ENCODE measurements at regions not wholly inside any gene's neighbourhood (a gene's known extent, or its start where the extent isn't known, plus 50 kb on each side); places are given as distances from the start of the nearest gene placed in this dataset.

DNA sequence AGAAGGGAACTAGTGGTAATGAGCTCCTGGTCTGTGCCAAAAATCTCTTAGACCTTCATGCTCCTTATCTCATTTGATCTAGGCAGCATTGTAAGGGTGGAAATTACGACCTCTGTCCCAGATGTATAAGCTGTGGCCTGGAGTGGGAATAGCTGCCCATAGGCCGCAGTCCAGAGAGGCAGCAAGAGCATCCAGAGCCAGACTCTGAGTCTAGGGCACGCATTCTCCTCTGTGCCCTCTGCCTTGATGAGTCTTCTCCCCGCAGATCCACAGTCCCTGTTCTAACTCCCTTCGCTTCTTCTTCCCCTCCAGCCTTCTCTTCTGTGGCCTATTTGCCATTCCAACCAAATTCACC, 304.6 kb downstream of the MYCN start:
- TF ChIP-seq, protein P1, sequence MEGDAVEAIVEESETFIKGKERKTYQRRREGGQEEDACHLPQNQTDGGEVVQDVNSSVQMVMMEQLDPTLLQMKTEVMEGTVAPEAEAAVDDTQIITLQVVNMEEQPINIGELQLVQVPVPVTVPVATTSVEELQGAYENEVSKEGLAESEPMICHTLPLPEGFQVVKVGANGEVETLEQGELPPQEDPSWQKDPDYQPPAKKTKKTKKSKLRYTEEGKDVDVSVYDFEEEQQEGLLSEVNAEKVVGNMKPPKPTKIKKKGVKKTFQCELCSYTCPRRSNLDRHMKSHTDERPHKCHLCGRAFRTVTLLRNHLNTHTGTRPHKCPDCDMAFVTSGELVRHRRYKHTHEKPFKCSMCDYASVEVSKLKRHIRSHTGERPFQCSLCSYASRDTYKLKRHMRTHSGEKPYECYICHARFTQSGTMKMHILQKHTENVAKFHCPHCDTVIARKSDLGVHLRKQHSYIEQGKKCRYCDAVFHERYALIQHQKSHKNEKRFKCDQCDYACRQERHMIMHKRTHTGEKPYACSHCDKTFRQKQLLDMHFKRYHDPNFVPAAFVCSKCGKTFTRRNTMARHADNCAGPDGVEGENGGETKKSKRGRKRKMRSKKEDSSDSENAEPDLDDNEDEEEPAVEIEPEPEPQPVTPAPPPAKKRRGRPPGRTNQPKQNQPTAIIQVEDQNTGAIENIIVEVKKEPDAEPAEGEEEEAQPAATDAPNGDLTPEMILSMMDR (IDR thresholded peaks at IDR 0.05; ENCODE audit: borderline replicate concordance, insufficient read depth, low read depth, low read length) = no peak
- no peak overlapping the region for H3K4me3 ChIP-seq (ENCODE audit: low read depth, low read length)

DNA sequence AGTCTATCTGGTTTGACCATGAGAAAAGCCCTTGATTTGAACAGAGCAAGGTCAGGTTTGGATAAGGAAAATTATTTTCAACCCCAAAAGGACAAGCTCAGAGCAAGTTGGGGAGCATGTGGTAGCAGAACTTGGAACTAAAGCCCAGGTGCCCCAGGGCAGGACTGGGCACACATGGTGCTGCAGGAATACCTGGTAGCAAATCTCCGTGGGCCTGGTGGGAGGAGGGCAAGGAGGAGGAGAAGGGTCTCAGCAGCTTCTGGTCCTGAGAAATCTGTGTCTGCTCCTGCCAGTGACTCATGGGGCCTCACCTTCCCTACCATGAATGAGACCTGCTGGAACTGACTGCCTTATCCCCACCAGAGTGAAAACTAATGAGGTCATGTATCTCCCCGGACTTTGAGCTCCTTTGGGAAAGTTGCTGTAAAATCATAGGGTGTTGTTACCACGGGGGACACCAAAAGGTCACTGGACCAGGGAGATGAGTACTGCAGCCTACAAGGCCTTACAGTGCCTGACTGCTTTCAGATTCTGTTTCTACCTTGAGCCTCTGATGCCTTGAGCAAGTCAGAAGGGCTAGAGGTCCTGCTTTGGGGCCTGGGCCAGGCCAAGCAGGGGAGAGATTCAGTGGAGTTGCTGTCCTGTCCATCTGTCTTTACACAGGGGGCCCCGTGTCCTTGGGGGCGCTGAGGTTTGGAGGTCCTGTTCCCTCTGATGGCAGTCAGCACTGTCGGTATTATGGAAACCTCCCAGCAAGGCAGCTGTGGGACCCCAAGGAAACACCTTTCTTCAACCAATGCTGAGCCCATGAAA, 304.0 kb downstream of the MYCN start:
- TF ChIP-seq, protein P1 (IDR thresholded peaks at IDR 0.05; ENCODE audit: borderline replicate concordance, insufficient read depth, low read depth, low read length) = no peak
- no peak overlapping the region for H3K4me3 ChIP-seq (ENCODE audit: low read depth, low read length)

DNA sequence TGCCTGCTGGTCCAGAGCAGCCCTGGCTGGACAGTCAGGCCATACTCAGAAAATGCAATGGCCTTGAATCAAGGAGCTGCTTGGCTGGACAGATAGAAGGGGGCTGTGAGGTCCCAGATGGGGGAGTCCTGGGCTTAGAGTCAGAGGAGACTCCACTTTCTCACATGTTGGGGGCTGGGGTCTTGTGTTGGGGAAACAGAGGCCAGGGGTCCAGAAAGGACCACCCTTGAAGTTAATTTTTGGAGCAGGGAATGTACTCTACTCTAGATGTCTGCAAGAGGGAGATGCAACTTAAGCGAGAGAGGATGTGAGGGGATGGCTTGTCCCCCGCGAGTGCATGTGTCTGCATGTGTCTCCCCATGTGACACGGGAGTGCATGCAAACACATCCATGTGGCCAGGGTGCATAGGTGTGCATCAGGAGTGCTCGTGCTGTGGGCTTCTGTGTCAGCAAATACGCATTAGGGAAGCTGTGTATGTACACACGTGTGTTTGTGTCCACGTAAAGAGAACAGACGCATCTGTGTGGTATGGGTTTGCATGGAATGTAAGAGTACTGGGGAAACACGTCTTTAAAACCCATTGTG, 303.2 kb downstream of the MYCN start:
- no peak overlapping the region for H3K4me3 ChIP-seq (ENCODE audit: low read depth, low read length)
- TF ChIP-seq, protein P1 (IDR thresholded peaks at IDR 0.05; ENCODE audit: borderline replicate concordance, insufficient read depth, low read depth, low read length) = no peak

DNA sequence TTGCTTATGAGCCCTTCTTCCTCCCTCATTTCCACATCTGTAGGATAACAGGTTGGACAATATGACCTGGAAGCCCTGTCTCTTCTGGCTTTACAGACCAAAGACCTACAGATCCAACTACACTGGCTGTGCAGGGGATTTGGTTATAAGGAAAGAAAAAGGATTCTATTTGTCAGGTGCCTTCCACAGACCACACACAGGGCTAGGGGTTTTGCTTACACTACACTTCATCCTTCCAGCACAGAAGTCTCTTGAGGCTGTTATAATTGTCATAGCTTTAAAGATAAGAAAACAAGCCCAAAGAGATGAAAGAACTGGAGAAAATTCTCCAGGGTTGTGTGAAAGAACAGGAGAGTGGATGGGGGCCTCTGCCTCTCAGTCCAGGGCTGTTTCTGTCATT, 302.6 kb downstream of the MYCN start:
- TF ChIP-seq, protein P1 (IDR thresholded peaks at IDR 0.05; ENCODE audit: borderline replicate concordance, insufficient read depth, low read depth, low read length) = no peak
- no peak overlapping the region for H3K4me3 ChIP-seq (ENCODE audit: low read depth, low read length)

DNA sequence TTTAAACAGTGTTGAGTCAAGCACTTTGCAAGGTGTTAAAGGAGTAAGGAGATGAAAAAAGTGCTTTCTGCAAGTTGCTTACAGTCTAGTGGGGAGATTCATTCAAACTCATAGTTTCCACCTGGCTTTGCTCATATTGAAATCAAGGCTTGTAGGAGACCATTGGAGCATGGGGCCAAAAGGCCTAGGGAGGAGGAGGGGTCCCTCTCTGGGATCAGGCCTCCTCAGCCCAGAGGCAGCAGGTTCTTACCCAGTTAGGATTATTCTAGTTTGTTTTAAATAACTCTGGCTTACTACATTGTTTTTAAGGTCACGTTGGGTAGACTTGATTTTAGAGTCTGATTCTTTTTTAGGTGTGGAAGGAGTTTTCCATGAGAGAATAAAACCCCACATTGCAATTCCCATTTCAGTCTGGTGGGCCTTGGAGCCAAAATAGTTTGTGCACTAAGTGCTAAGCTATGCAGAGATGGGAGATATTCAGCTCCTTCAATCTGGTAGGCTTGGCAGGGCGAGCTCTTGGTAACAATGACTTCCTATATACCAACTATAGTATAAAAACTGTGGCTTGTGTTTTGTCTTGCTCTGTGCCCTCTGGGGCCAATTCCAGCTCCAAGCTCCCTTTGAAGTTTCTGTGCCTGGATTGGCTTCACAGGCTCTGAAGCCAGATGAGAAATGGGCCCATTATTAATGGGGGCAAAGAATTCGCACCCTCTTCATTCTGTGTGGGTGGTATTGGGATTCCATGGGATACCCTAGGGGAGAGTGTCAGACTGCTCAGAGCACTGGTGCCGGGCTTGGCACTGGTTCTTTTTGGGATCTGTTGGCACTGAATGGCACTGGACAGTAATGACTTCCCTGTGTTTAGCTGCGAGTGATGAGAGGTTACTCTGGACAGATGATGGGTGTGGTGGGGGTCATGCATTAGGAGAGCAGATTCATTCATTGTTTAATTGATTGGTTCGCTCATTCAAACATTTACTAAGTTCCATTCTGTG, 301.1 kb downstream of the MYCN start:
- TF ChIP-seq, protein P1 (IDR thresholded peaks at IDR 0.05; ENCODE audit: borderline replicate concordance, insufficient read depth, low read depth, low read length) = no peak
- H3K4me3 ChIP-seq (ENCODE audit: low read depth, low read length) = no peak overlapping the region

DNA sequence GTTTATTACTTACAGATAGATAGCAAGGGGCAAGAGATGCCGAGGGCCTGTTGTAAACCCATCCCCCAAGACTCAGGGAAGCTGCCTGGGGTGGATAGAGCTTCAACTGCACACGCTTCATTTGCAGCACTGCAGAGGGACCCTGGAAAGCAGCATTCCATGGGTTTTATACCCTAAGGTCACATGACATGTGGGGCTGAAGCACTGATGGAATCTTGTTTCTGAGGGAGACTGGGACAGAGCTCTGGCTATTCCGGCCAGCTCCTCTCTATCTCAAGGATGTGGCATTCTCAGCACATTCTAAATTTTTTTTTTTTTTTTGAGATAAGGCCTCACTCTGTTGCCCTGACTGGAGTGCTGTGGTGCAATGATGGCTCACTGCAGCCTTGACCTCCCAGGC, 300.1 kb downstream of the MYCN start:
- TF ChIP-seq, protein P1 (IDR thresholded peaks at IDR 0.05; ENCODE audit: borderline replicate concordance, insufficient read depth, low read depth, low read length) = no peak

More for the DNA sequence above, 300.1 kb downstream of the MYCN start:
- H3K4me3 ChIP-seq (ENCODE audit: low read depth, low read length) = no peak overlapping the region
